ENCODE measurements at regions not wholly inside any gene's neighbourhood (a gene's known extent, or its start where the extent isn't known, plus 50 kb on each side); places are given as distances from the start of the nearest gene placed in this dataset.

DNA sequence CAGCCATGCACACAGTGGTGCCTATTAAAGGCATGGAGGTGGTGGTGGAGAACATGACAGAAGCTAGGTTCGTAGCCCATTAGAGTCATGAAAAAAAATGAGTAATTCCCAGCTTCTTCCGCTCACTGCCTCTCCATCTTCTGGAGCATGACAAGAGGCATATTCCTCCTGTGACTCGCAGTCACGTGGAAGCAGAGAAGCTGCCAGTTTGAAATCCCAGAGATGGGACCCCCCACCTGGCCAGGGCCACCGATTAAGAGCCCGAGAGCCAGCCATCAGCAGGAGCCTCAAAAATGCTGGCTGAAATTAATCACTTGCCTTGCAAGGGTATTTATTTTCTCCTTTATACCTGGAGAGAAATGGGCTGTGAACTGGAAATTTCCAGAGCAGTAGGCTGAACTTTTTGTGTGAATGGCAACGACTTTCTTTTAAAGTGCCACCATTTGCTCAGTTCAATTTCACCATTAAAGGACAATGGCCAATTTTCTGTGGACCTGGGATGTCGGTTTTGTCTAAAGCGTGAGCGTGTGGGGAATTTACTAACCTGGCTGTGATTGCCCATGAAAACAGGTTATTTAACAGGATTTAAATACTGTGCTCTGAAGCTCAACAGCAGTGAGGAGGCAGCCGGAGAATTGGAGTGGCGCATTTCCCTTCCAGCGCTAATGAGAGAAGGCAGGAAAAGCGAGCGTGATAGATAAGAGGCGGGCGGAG, 189.7 kb upstream of the SDK2 start:
- no peaks in the 10 kb centered on the region for H3K36me3 ChIP-seq
- intact Hi-C loops (cut with DNase I), result loop anchor here in 3 of 10 donors (10.0 kb wide), 3 partner anchors 109 to 121 kb away; no protein-coding TSS in a partner anchor
- no peaks in the 10 kb centered on the region for H3K9me3 ChIP-seq
- no peak overlapping the region for H3K4me3 ChIP-seq
- no peak for ATAC-seq
- no peaks in the 10 kb centered on the region for H3K4me1 ChIP-seq
- H3K27me3 ChIP-seq, result peaks cover 0 to 46% (median 10%) of the 10 kb centered on the region in 9 donors
- WGBS, 4 donors, result 38 to 49% (median 40%) methylated on average over 17 of the region's 17 CpGs
- TF ChIP-seq POLR2A (IDR thresholded peaks at IDR 0.05), result no peak
- TF ChIP-seq, protein P1, sequence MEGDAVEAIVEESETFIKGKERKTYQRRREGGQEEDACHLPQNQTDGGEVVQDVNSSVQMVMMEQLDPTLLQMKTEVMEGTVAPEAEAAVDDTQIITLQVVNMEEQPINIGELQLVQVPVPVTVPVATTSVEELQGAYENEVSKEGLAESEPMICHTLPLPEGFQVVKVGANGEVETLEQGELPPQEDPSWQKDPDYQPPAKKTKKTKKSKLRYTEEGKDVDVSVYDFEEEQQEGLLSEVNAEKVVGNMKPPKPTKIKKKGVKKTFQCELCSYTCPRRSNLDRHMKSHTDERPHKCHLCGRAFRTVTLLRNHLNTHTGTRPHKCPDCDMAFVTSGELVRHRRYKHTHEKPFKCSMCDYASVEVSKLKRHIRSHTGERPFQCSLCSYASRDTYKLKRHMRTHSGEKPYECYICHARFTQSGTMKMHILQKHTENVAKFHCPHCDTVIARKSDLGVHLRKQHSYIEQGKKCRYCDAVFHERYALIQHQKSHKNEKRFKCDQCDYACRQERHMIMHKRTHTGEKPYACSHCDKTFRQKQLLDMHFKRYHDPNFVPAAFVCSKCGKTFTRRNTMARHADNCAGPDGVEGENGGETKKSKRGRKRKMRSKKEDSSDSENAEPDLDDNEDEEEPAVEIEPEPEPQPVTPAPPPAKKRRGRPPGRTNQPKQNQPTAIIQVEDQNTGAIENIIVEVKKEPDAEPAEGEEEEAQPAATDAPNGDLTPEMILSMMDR (IDR thresholded peaks at IDR 0.05), result no peak
- DNase-seq, result no peak
- H3K27ac ChIP-seq, result no peak overlapping the region

DNA sequence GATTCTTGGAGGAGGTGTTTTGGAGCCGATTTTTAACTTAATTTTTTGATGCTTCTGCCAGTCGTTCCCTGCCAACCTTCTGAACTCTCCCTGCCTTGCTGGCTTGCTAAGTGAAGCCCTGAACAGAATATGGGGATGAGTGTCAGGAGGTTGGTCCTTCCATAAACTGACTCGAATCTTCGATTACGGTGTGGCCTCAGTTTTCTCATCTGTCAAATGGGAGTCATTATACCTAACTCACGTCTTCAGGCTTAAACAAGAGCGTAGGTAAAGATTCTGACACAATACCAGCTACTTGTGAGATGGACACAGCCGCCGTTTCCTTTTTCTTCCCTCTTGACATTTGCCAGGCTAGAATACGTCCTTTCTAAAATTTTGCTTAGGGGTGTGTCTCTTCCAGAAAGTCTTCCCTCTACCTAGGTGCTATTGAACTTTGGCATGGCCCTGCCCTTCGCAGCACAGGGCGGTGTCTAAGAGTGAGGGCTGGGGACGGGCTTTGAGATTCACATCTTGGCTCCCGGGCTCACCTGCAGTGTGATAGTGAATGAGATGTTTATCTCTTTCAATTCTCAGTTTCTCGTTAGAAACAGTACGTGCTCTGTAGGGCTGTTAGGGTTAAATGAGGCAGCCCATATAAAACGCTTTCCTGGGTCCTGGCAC, 190.6 kb upstream of the SDK2 start:
- 77 to 83% (median 80%) methylated on average over 17 of the region's 17 CpGs for WGBS, 4 donors
- no peaks in the 10 kb centered on the region for H3K4me1 ChIP-seq
- no peak for TF ChIP-seq POLR2A (IDR thresholded peaks at IDR 0.05)
- TF ChIP-seq, protein P1 (IDR thresholded peaks at IDR 0.05), result no peak
- ATAC-seq, result no peak
- peaks cover 0 to 46% (median 10%) of the 10 kb centered on the region in 9 donors for H3K27me3 ChIP-seq
- no peak for DNase-seq
- no peaks in the 10 kb centered on the region for H3K36me3 ChIP-seq
- no peaks in the 10 kb centered on the region for H3K9me3 ChIP-seq
- no peak overlapping the region for H3K4me3 ChIP-seq
- intact Hi-C loops (cut with DNase I), result loop anchor here in 3 of 10 donors (10.0 kb wide), 3 partner anchors 110 to 120 kb away; no protein-coding TSS in a partner anchor
- H3K27ac ChIP-seq, result no peak overlapping the region

DNA sequence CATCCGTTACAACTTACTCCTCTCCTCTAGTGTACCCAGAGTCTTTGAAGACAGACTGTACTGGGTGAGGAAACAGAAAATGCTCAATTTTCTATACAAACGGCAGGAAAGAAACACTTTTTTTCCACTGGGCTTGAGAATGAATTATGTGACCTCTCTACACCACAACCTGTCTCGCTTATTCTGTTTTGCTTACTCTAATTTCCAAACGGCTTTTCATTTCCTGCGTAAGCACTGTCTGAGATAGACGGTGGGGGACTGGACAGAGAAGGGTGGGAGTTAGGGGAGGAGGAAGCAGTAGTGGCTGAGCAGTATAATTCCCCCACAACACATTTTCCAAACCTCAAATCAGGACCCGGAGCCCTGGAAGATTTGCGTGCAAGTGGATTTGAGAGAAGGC, 191.4 kb upstream of the SDK2 start:
- intact Hi-C loops (cut with DNase I), result loop anchor here in 3 of 10 donors (10.0 kb wide), 3 partner anchors 111 to 121 kb away; no protein-coding TSS in a partner anchor
- Histone ChIP-seq H3K27me3 (peaks cover 0 to 46% (median 10%) of the 10 kb centered on the region in 9 donors), H3K9me3 (no peaks in the 10 kb centered on the region), H3K4me3 (no peak overlapping the region), H3K4me1 (no peaks in the 10 kb centered on the region), H3K27ac (no peak overlapping the region), H3K36me3 (no peaks in the 10 kb centered on the region)
- WGBS, 4 donors, result 45 to 49% (median 46%) methylated on average over 8 of the region's 8 CpGs
- no peak for TF ChIP-seq POLR2A (IDR thresholded peaks at IDR 0.05)
- TF ChIP-seq, protein P1 (IDR thresholded peaks at IDR 0.05), result no peak
- DNase-seq, result no peak
- no peak for ATAC-seq

DNA sequence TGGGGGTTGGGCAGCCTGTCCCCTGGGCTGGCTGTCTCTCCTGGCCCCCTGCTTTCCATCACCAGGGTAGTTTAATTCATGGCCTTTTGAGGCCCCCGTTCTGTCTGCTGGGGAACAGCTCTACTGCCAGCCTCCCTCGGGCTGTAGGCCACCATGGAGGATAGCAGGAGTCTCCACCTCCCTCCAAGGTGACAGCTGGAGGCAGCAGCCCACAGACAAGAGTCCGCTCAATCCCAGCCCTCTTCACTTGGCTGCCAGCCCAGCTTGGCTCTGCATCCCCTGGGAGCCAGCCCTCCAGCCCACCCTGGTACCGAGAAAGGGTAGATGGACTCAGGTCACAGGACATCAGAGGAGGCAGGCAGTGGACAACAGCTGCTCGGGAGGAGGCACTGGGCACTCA, 194.6 kb upstream of the SDK2 start:
- Histone ChIP-seq H3K4me3 (no peak overlapping the region), H3K9me3 (no peaks in the 10 kb centered on the region), H3K27ac (no peak overlapping the region), H3K36me3 (no peaks in the 10 kb centered on the region), H3K4me1 (no peaks in the 10 kb centered on the region), H3K27me3 (peaks cover 0 to 34% (median 10%) of the 10 kb centered on the region in 9 donors)
- intact Hi-C loops (cut with DNase I), result loop anchor here in 3 of 10 donors (10.0 kb wide), 3 partner anchors 114 to 124 kb away; no protein-coding TSS in a partner anchor
- WGBS, 4 donors, result 49 to 53% (median 50%) methylated on average over 4 to 5 of the region's 5 CpGs
- DNase-seq (no peak), ATAC-seq (peak in 1 of 4 donors; percentile 26)
- TF ChIP-seq POLR2A (IDR thresholded peaks at IDR 0.05), result no peak
- TF ChIP-seq, protein P1 (IDR thresholded peaks at IDR 0.05), result no peak
